Activated CD4-positive, alpha-beta T cell treated with anti-CD3 and anti-CD28 coated beads for 36 hours (primary cell): ENCODE measurements at regions not wholly inside any gene's neighbourhood (a gene's known extent, or its start where the extent isn't known, plus 50 kb on each side); places are given as distances from the start of the nearest gene placed in this dataset.

Experiments
- ATAC-seq: fragments of 200-7000 bp; cut with Tn5 transposase; one replicate; pipeline ENCODE4 v1.10.0; 2021; ENCODE audit warnings: mild to moderate bottlenecking, moderate library complexity
- CTCF ChIA-PET: fragments of 350-600 bp; sonication (Branson Sonifier 250); formaldehyde crosslinking; loops from one replicate; lab custom pipeline; 2021; ENCODE audit warnings: antibody characterized with exemption; lab: Charles Lee
- POLR2A ChIA-PET: fragments of 350-600 bp; sonication (Branson Sonifier 250); formaldehyde crosslinking; loops from one replicate; lab custom pipeline; 2021; ENCODE audit warnings: antibody characterized with exemption, inconsistent platforms; lab: Charles Lee
- DNase-seq: peaks from one replicate; pipeline ENCODE4 v3.0.0-alpha.2; 2020
- H3K27ac Mint-ChIP-seq: one replicate; pipeline ENCODE4 v1.8.0; 2021; ENCODE audit warnings: mixed read lengths
- H3K27me3 Mint-ChIP-seq: one replicate; pipeline ENCODE4 v1.8.0; 2021; ENCODE audit warnings: mixed read lengths
- H3K36me3 Mint-ChIP-seq: one replicate; pipeline ENCODE4 v1.8.0; 2021; ENCODE audit warnings: low read depth, mixed read lengths
- H3K4me1 Mint-ChIP-seq: one replicate; pipeline ENCODE4 v1.8.0; 2021; ENCODE audit warnings: mixed read lengths
- H3K4me3 Mint-ChIP-seq: one replicate; pipeline ENCODE4 v1.8.0; 2021; ENCODE audit warnings: mild to moderate bottlenecking, moderate library complexity, mixed read lengths
- H3K9me3 Mint-ChIP-seq: one replicate; pipeline ENCODE4 v1.8.0; 2021; ENCODE audit warnings: low read depth, mixed read lengths
- intact Hi-C, 2 experiments: fragments of 100-400 bp; cut with DNase I in 1 of 2; cut with micrococcal nuclease in 1 of 2; formaldehyde crosslinking; loops; one replicate each; pipeline versions ENCODE4 v1.14.2 to v1.15.1; 2022 to 2024; cut with DNase I, micrococcal nuclease

- no peak overlapping the region for H3K27ac Mint-ChIP-seq
- no peak for DNase-seq
- no peaks in the 10 kb centered on the region for H3K4me1 Mint-ChIP-seq
- POLR2A ChIA-PET: no interaction called here
- no peaks in the 10 kb centered on the region for H3K27me3 Mint-ChIP-seq
- CTCF ChIA-PET: interaction anchor here (0.6 kb wide), 1 partner anchor 200 kb away, joined by 3 read pairs; no protein-coding TSS in a partner anchor
- no peak overlapping the region for H3K4me3 Mint-ChIP-seq
- H3K9me3 Mint-ChIP-seq: peaks cover 18% of the 10 kb centered on the region
- no peak for ATAC-seq
- intact Hi-C loops: no loop called here
- no peaks in the 10 kb centered on the region for H3K36me3 Mint-ChIP-seq
Observed at GRCh38 chr7:19242246-19242645, 97.0 kb upstream of the FERD3L start.

- Mint-ChIP-seq H3K27me3 (no peaks in the 10 kb centered on the region), H3K27ac (no peak overlapping the region), H3K9me3 (peaks cover 20% of the 10 kb centered on the region), H3K36me3 (no peaks in the 10 kb centered on the region), H3K4me1 (no peaks in the 10 kb centered on the region), H3K4me3 (no peak overlapping the region)
- ChIA-PET POLR2A (no interaction called here), CTCF (interaction anchor here (0.6 kb wide), 1 partner anchor 222 kb away, joined by 3 read pairs; no protein-coding TSS in a partner anchor)
- DNase-seq (no peak), ATAC-seq (no peak)
- intact Hi-C loops: no loop called here
Observed at GRCh38 chr7:19239951-19240350, 94.7 kb upstream of the FERD3L start.

GRCh38 chr7:19235680-19236079, 90.5 kb upstream of the FERD3L start:
- intact Hi-C loops: no loop called here
- peaks cover 10% of the 10 kb centered on the region for H3K9me3 Mint-ChIP-seq
- ChIA-PET POLR2A (no interaction called here), CTCF (interaction anchor here (0.6 kb wide), 1 partner anchor 256 kb away, joined by 3 read pairs; no protein-coding TSS in a partner anchor)
- H3K4me1 Mint-ChIP-seq: no peaks in the 10 kb centered on the region
- no peak for ATAC-seq
- no peak overlapping the region for H3K27ac Mint-ChIP-seq
- no peak overlapping the region for H3K4me3 Mint-ChIP-seq
- no peaks in the 10 kb centered on the region for H3K36me3 Mint-ChIP-seq
- DNase-seq: no peak
- H3K27me3 Mint-ChIP-seq: no peaks in the 10 kb centered on the region

GRCh38 chr7:19224951-19225350, 79.7 kb upstream of the FERD3L start:
- H3K9me3 Mint-ChIP-seq: peaks cover 11% of the 10 kb centered on the region
- no peaks in the 10 kb centered on the region for H3K4me1 Mint-ChIP-seq
- no peak overlapping the region for H3K4me3 Mint-ChIP-seq
- H3K27me3 Mint-ChIP-seq: no peaks in the 10 kb centered on the region
- no peak overlapping the region for H3K27ac Mint-ChIP-seq
- intact Hi-C loops: no loop called here
- DNase-seq (no peak), ATAC-seq (no peak)
- CTCF ChIA-PET: interaction anchor here (0.6 to 0.9 kb wide), 3 partner anchors 9 to 682 kb away, joined by 3 read pairs; no protein-coding TSS in a partner anchor
- POLR2A ChIA-PET: no interaction called here
- H3K36me3 Mint-ChIP-seq: no peaks in the 10 kb centered on the region

- H3K4me1 Mint-ChIP-seq: no peaks in the 10 kb centered on the region
- no peak for ATAC-seq
- no peaks in the 10 kb centered on the region for H3K9me3 Mint-ChIP-seq
- no peaks in the 10 kb centered on the region for H3K27me3 Mint-ChIP-seq
- POLR2A ChIA-PET: no interaction called here
- no peak for DNase-seq
- H3K36me3 Mint-ChIP-seq: no peaks in the 10 kb centered on the region
- intact Hi-C loops: no loop called here
- H3K4me3 Mint-ChIP-seq: no peak overlapping the region
- CTCF ChIA-PET: interaction anchor here (0.9 kb wide), 1 partner anchor 9 kb away, joined by 3 read pairs; no protein-coding TSS in a partner anchor
- H3K27ac Mint-ChIP-seq: no peak overlapping the region
Observed at GRCh38 chr7:19215412-19215811, 70.2 kb upstream of the FERD3L start.

GRCh38 chr7:19213746-19214145, 68.5 kb upstream of the FERD3L start:
- DNase-seq (no peak), ATAC-seq (no peak)
- intact Hi-C loops: no loop called here
- Mint-ChIP-seq H3K4me3 (no peak overlapping the region), H3K36me3 (no peaks in the 10 kb centered on the region), H3K27me3 (no peaks in the 10 kb centered on the region), H3K9me3 (no peaks in the 10 kb centered on the region), H3K27ac (no peak overlapping the region), H3K4me1 (no peaks in the 10 kb centered on the region)
- ChIA-PET CTCF (no interaction called here), POLR2A (no interaction called here)

GRCh38 chr7:19210893-19211413, 65.7 kb upstream of the FERD3L start:
- Mint-ChIP-seq H3K4me3 (no peak overlapping the region), H3K36me3 (no peaks in the 10 kb centered on the region), H3K27me3 (no peaks in the 10 kb centered on the region), H3K9me3 (no peaks in the 10 kb centered on the region), H3K4me1 (no peaks in the 10 kb centered on the region), H3K27ac (no peak overlapping the region)
- no peak for DNase-seq
- intact Hi-C loops: no loop called here
- POLR2A ChIA-PET: no interaction called here
- CTCF ChIA-PET: no interaction called here
- ATAC-seq: no peak

GRCh38 chr7:19209166-19209696, 64.0 kb upstream of the FERD3L start:
- Mint-ChIP-seq H3K27me3 (no peaks in the 10 kb centered on the region), H3K4me1 (no peaks in the 10 kb centered on the region), H3K27ac (no peak overlapping the region), H3K9me3 (no peaks in the 10 kb centered on the region), H3K36me3 (no peaks in the 10 kb centered on the region), H3K4me3 (no peak overlapping the region)
- ChIA-PET CTCF (interaction anchor here (0.7 kb wide), 1 partner anchor 16 kb away, joined by 3 read pairs; no protein-coding TSS in a partner anchor), POLR2A (no interaction called here)
- DNase-seq (no peak), ATAC-seq (no peak)
- intact Hi-C loops: no loop called here

GRCh38 chr7:19206721-19207120, 61.5 kb upstream of the FERD3L start:
- H3K9me3 Mint-ChIP-seq: no peaks in the 10 kb centered on the region
- H3K27ac Mint-ChIP-seq: no peak overlapping the region
- no peak overlapping the region for H3K4me3 Mint-ChIP-seq

GRCh38 chr7:19203686-19204085, 58.5 kb upstream of the FERD3L start:
- peaks cover 4% of the 10 kb centered on the region for H3K9me3 Mint-ChIP-seq
- no peak for DNase-seq
- no peaks in the 10 kb centered on the region for H3K27me3 Mint-ChIP-seq
- ATAC-seq: no peak
- no peak overlapping the region for H3K27ac Mint-ChIP-seq
- no peaks in the 10 kb centered on the region for H3K36me3 Mint-ChIP-seq
- intact Hi-C loops: no loop called here
- POLR2A ChIA-PET: no interaction called here
- no peak overlapping the region for H3K4me3 Mint-ChIP-seq
- CTCF ChIA-PET: interaction anchor here (1.5 kb wide), 1 partner anchor 34 kb away, joined by 3 read pairs; no protein-coding TSS in a partner anchor
- H3K4me1 Mint-ChIP-seq: no peaks in the 10 kb centered on the region

More at GRCh38 chr7:19206721-19207120, 61.5 kb upstream of the FERD3L start:
- POLR2A ChIA-PET: no interaction called here
- ATAC-seq (no peak), DNase-seq (no peak)
- no peaks in the 10 kb centered on the region for H3K36me3 Mint-ChIP-seq
- H3K4me1 Mint-ChIP-seq: no peaks in the 10 kb centered on the region
- intact Hi-C loops: no loop called here
- no peaks in the 10 kb centered on the region for H3K27me3 Mint-ChIP-seq
- CTCF ChIA-PET: no interaction called here

GRCh38 chr7:19202599-19202998, 57.4 kb upstream of the FERD3L start:
- Mint-ChIP-seq H3K36me3 (no peaks in the 10 kb centered on the region), H3K9me3 (peaks cover 4% of the 10 kb centered on the region), H3K27ac (no peak overlapping the region), H3K4me3 (no peak overlapping the region), H3K4me1 (no peaks in the 10 kb centered on the region), H3K27me3 (no peaks in the 10 kb centered on the region)
- CTCF ChIA-PET: no interaction called here
- no peak for ATAC-seq
- intact Hi-C loops: no loop called here
- DNase-seq: no peak
- POLR2A ChIA-PET: no interaction called here
